ENCODE measurements at regions not wholly inside any gene's neighbourhood (a gene's known extent, or its start where the extent isn't known, plus 50 kb on each side); places are given as distances from the start of the nearest gene placed in this dataset.

GRCh38 chr6:105779110-105779509 is 307.0 kb upstream of the PRDM1 start:
- Histone ChIP-seq H3K79me2 (ENCODE audit: insufficient read depth) (no peaks in the 10 kb centered on the region), H3K9me2 (no peaks in the 10 kb centered on the region), H3K9ac (no peak overlapping the region), H3K4me2 (no peak overlapping the region), H3K4me1 (ENCODE audit: control insufficient read depth in 1 of 2, insufficient read depth in 2 of 2, low read depth in 1 of 2, low read length in 1 of 2) (no peaks in the 10 kb centered on the region), H3K27me3 (ENCODE audit: insufficient read depth) (no peaks in the 10 kb centered on the region), H4K20me1 (ENCODE audit: insufficient read depth) (no peaks in the 10 kb centered on the region), H3K27ac (ENCODE audit: low read depth in 2 of 2, low read length in 1 of 2) (no peak overlapping the region), H3K36me3 (replicated peaks in 1 of 2; ENCODE audit: control insufficient read depth in 1 of 2, insufficient read depth in 2 of 2, low read length in 1 of 2) (no peaks in the 10 kb centered on the region), H2AFZ (ENCODE audit: low read depth) (no peak overlapping the region), H3F3A (replicated peaks; ENCODE audit: insufficient read depth) (no peaks in the 10 kb centered on the region), H3K9me3 (peaks cover 13% of the 10 kb centered on the region), H3K4me3 (ENCODE audit: low read depth in 2 of 2, low read length in 1 of 2) (no peak overlapping the region)
- 51% methylated on average over 5 of the region's 5 CpGs for WGBS (ENCODE audit: low lambda C conversion rate)
- ChIA-PET CTCF (no interaction called here), POLR2A (no interaction called here)
- TF ChIP-seq YY1 (IDR thresholded peaks at IDR 0.05; ENCODE audit: low read depth) (no peak), ZBTB33 (IDR thresholded peaks at IDR 0.05; ENCODE audit: borderline replicate concordance, low read depth) (no peak), POLR2AphosphoS5 (IDR thresholded peaks at IDR 0.05; ENCODE audit: low read depth, low read length) (no peak), CTCF (IDR thresholded peaks at IDR 0.05) (no peak), TEAD4 (IDR thresholded peaks at IDR 0.05; ENCODE audit: borderline replicate concordance, insufficient read depth) (no peak), CHD2 (IDR thresholded peaks at IDR 0.05; ENCODE audit: low read length, partially characterized antibody) (no peak), USF1 (IDR thresholded peaks at IDR 0.05; ENCODE audit: borderline replicate concordance, low read depth) (no peak), FOSL2 (IDR thresholded peaks at IDR 0.05; ENCODE audit: borderline replicate concordance, low read depth) (no peak), EP300 (IDR thresholded peaks at IDR 0.05; ENCODE audit: borderline replicate concordance in 1 of 2, low read depth in 1 of 2, low read length in 1 of 2) (no peak), GATA2 (CRISPR knock-in tag; IDR thresholded peaks at IDR 0.05) (no peak), SMC3 (IDR thresholded peaks at IDR 0.05; ENCODE audit: low read depth, low read length) (no peak), RAD21 (IDR thresholded peaks at IDR 0.05; ENCODE audit: low read length) (no peak)
- DNase-seq = no peak

- H4K20me1 ChIP-seq (ENCODE audit: insufficient read depth) = no peaks in the 10 kb centered on the region
- H2AFZ ChIP-seq (ENCODE audit: low read depth) = no peak overlapping the region
- no peak overlapping the region for H3K9ac ChIP-seq
- H3F3A ChIP-seq (replicated peaks; ENCODE audit: insufficient read depth) = peaks cover 8% of the 10 kb centered on the region
- H3K4me1 ChIP-seq (ENCODE audit: control insufficient read depth in 1 of 2, insufficient read depth in 2 of 2, low read depth in 1 of 2, low read length in 1 of 2) = no peaks in the 10 kb centered on the region
- no peaks in the 10 kb centered on the region for H3K27me3 ChIP-seq (ENCODE audit: insufficient read depth)
- TF ChIP-seq POLR2AphosphoS5 (IDR thresholded peaks at IDR 0.05; ENCODE audit: low read depth, low read length) (no peak), MXI1 (IDR thresholded peaks at IDR 0.05; ENCODE audit: low read depth, low read length) (no peak), TEAD4 (IDR thresholded peaks at IDR 0.05; ENCODE audit: borderline replicate concordance, insufficient read depth) (no peak), PBX3 (IDR thresholded peaks at IDR 0.05) (no peak), GABPA (IDR thresholded peaks at IDR 0.05; ENCODE audit: low read depth) (no peak), TAF1 (IDR thresholded peaks at IDR 0.05; ENCODE audit: borderline replicate concordance, low read depth, low read length) (no peak)
- H3K4me2 ChIP-seq = no peak overlapping the region
- ChIA-PET CTCF (no interaction called here), POLR2A (no interaction called here)
- H3K79me2 ChIP-seq (ENCODE audit: insufficient read depth) = no peaks in the 10 kb centered on the region
- no peak overlapping the region for H3K4me3 ChIP-seq (ENCODE audit: low read depth in 2 of 2, low read length in 1 of 2)
- H3K36me3 ChIP-seq (replicated peaks in 1 of 2; ENCODE audit: control insufficient read depth in 1 of 2, insufficient read depth in 2 of 2, low read length in 1 of 2) = no peaks in the 10 kb centered on the region
- H3K27ac ChIP-seq (ENCODE audit: low read depth in 2 of 2, low read length in 1 of 2) = no peak overlapping the region
- no peaks in the 10 kb centered on the region for H3K9me2 ChIP-seq
- WGBS (ENCODE audit: low lambda C conversion rate) = 11% methylated on average over 1 of the region's 1 CpG
- no peak for DNase-seq
- H3K9me3 ChIP-seq = peaks cover 13% of the 10 kb centered on the region
These were observed 311.0 kb upstream of the PRDM1 start for GRCh38 chr6:105775095-105775494.
